Heart left ventricle (tissue), 13 donors: ENCODE measurements at regions not wholly inside any gene's neighbourhood (a gene's known extent, or its start where the extent isn't known, plus 50 kb on each side); places are given as distances from the start of the nearest gene placed in this dataset.

Source experiments
- POLR2A ChIP-seq, 2 donors: fragments of 450-650 bp; IDR thresholded peaks; one replicate each; pipeline ENCODE4 v1.6.1; 2017; ENCODE audit warnings: antibody characterized with exemption in 2 of 2, mild to moderate bottlenecking in 2 of 2, moderate library complexity in 2 of 2
- TF ChIP-seq, protein P1 (sequence below), 12 donors: fragments of 200-600 bp; sonication (generic) in 4 of 12; IDR thresholded peaks; one replicate each; pipeline versions ENCODE4 v1.5.0 to v1.8.0; 2018 to 2022; ENCODE audit warnings: antibody characterized with exemption in 12 of 12, mild to moderate bottlenecking in 5 of 12
- donor health status: ischemic (EF 13 %, LVEDD 7.1; RV severe dilation, severe dysfunction).
- donor health status: DM: no; HTN: yes; CAD: no.
- donor health status: DM: no; HTN: no; CAD: no.
- donor health status: ischemic (EF 25% LVEDD 6.9; RV normal size, moderate dysfunction).
- donor health status: ischemic (EF 25% LVEDD 5.7; RV mildly dilated, moderate dysfunction).
- donor health status: ischemic (EF 35%, LVEDD 5.7; RV mildly dilated, moderate dysfunction).
- donor health status: nonischemic (EF 11% LVEDD 7.7; RV severe dilation, severe dysfunction).
- donor health status: DM: yes; HTN: yes; CAD: no.
- donor health status: PGD.
- donor health status: ischemic (EF 29% LVEDD 5.4; RV normal size, mild dysfunction).
- donor health status: nonischemic (EF 23%, LVEDD 6.1; RV moderate dilation, normal function).

- TF ChIP-seq, protein P1, sequence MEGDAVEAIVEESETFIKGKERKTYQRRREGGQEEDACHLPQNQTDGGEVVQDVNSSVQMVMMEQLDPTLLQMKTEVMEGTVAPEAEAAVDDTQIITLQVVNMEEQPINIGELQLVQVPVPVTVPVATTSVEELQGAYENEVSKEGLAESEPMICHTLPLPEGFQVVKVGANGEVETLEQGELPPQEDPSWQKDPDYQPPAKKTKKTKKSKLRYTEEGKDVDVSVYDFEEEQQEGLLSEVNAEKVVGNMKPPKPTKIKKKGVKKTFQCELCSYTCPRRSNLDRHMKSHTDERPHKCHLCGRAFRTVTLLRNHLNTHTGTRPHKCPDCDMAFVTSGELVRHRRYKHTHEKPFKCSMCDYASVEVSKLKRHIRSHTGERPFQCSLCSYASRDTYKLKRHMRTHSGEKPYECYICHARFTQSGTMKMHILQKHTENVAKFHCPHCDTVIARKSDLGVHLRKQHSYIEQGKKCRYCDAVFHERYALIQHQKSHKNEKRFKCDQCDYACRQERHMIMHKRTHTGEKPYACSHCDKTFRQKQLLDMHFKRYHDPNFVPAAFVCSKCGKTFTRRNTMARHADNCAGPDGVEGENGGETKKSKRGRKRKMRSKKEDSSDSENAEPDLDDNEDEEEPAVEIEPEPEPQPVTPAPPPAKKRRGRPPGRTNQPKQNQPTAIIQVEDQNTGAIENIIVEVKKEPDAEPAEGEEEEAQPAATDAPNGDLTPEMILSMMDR (IDR thresholded peaks at IDR 0.05): no peak
- no peak for TF ChIP-seq POLR2A (IDR thresholded peaks at IDR 0.05)
These were observed 211.1 kb upstream of the LRFN2 start for GRCh38 chr6:40798069-40798770.
